Stimulated activated CD4-positive, alpha-beta T cell treated with anti-CD3 and anti-CD28 coated beads, Interleukin-12 subunit alpha, Interleukin-12 subunit beta, amount 100 ng/mL, for 4 hours (primary cell): ENCODE measurements at regions not wholly inside any gene's neighbourhood (a gene's known extent, or its start where the extent isn't known, plus 50 kb on each side); places are given as distances from the start of the nearest gene placed in this dataset.
"Not testable (repeated sequence)": the region's sequence is repeated elsewhere in the genome, so short reads cannot be mapped to it uniquely, and the experiment has no call there.

ENCODE experiments used
- DNase-seq: peaks from one replicate; pipeline ENCODE4 v3.0.0-alpha.2; 2020

- no peak for DNase-seq
These were observed 934.4 kb downstream of the MAT2B start for GRCh38 chr5:164439799-164440198.

- DNase-seq = no peak
These were observed 944.0 kb downstream of the MAT2B start for GRCh38 chr5:164449460-164449859.

GRCh38 chr5:164466033-164466432, 960.6 kb downstream of the MAT2B start:
- no peak for DNase-seq

GRCh38 chr5:164470312-164470711, 964.9 kb downstream of the MAT2B start:
- DNase-seq = no peak

- no peak for DNase-seq
These were observed 966.7 kb downstream of the MAT2B start for GRCh38 chr5:164472165-164472564.

GRCh38 chr5:164475339-164475977, 970.0 kb downstream of the MAT2B start:
- DNase-seq = no peak

GRCh38 chr5:164481270-164481669, 975.9 kb downstream of the MAT2B start:
- no peak for DNase-seq

- DNase-seq = no peak
These were observed 976.9 kb downstream of the MAT2B start for GRCh38 chr5:164482351-164482750.

- DNase-seq = no peak
These were observed 979.5 kb downstream of the MAT2B start for GRCh38 chr5:164484948-164485347.

- no peak for DNase-seq
These were observed 982.5 kb downstream of the MAT2B start for GRCh38 chr5:164487939-164488338.

GRCh38 chr5:164497311-164498064, 992.1 kb downstream of the MAT2B start:
- no peak for DNase-seq

GRCh38 chr5:164498438-164498837, 993.0 kb downstream of the MAT2B start:
- DNase-seq = no peak

- no peak for DNase-seq
These were observed 995.4 kb downstream of the MAT2B start for GRCh38 chr5:164500856-164501255.

- DNase-seq = no peak
These were observed 995.9 kb downstream of the MAT2B start for GRCh38 chr5:164501344-164501743.

- DNase-seq = no peak
These were observed 998.8 kb downstream of the MAT2B start for GRCh38 chr5:164504141-164504772.

- no peak for DNase-seq
These were observed 1000.4 kb downstream of the MAT2B start for GRCh38 chr5:164505791-164506190.

GRCh38 chr5:164518067-164518740, 1012.8 kb downstream of the MAT2B start:
- no peak for DNase-seq

- no peak for DNase-seq
These were observed 1013.3 kb downstream of the MAT2B start for GRCh38 chr5:164518741-164519080.

- DNase-seq = no peak
These were observed 1026.9 kb downstream of the MAT2B start for GRCh38 chr5:164532235-164532900.

- DNase-seq = not testable (repeated sequence)
These were observed 1028.0 kb downstream of the MAT2B start for GRCh38 chr5:164533426-164533825.

- no peak for DNase-seq
These were observed 1034.8 kb downstream of the MAT2B start for GRCh38 chr5:164540174-164540573.

GRCh38 chr5:164545507-164545906, 1040.1 kb downstream of the MAT2B start:
- no peak for DNase-seq

- no peak for DNase-seq
These were observed 1048.4 kb downstream of the MAT2B start for GRCh38 chr5:164553851-164554250.
